Fibroblast of pulmonary artery (primary cell): ENCODE measurements at regions not wholly inside any gene's neighbourhood (a gene's known extent, or its start where the extent isn't known, plus 50 kb on each side); places are given as distances from the start of the nearest gene placed in this dataset.

Experiments
- DNase-seq: peaks from one replicate; pipeline ENCODE4 v3.0.0-alpha.2; 2010; ENCODE audit warnings: low read depth
- H3K4me3 ChIP-seq: replicated peaks from 2 replicates; pipeline ENCODE4 v1.5.1; 2011; ENCODE audit warnings: low read depth, mild to moderate bottlenecking, control low read depth, low read length, moderate library complexity
- CTCF ChIP-seq: IDR thresholded peaks from 2 replicates; pipeline ENCODE4 v1.5.1; 2011; ENCODE audit warnings: mild to moderate bottlenecking, control low read depth, low read length, inconsistent platforms; ENCODE audit errors: missing control alignments

- no peak for TF ChIP-seq CTCF
- no peak for DNase-seq
- H3K4me3 ChIP-seq: no peak overlapping the region
Measured at GRCh38 chr3:102802819-102803420, 368.1 kb downstream of the ZPLD1 start.

GRCh38 chr3:102810937-102811336 is 376.1 kb downstream of the ZPLD1 start:
- H3K4me3 ChIP-seq: no peak overlapping the region
- TF ChIP-seq CTCF: no peak
- no peak for DNase-seq

GRCh38 chr3:102826636-102827035 is 391.8 kb downstream of the ZPLD1 start:
- no peak overlapping the region for H3K4me3 ChIP-seq
- no peak for DNase-seq
- no peak for TF ChIP-seq CTCF

- DNase-seq: no peak
- H3K4me3 ChIP-seq: no peak overlapping the region
- TF ChIP-seq CTCF: no peak
Measured at GRCh38 chr3:102827386-102827785, 392.6 kb downstream of the ZPLD1 start.

- TF ChIP-seq CTCF: no peak
- no peak for DNase-seq
- no peak overlapping the region for H3K4me3 ChIP-seq
Measured at GRCh38 chr3:102830415-102830814, 395.6 kb downstream of the ZPLD1 start.

GRCh38 chr3:102841866-102842265 is 407.1 kb downstream of the ZPLD1 start:
- H3K4me3 ChIP-seq: no peak overlapping the region
- DNase-seq: no peak
- TF ChIP-seq CTCF: no peak

- TF ChIP-seq CTCF: no peak
- no peak for DNase-seq
- no peak overlapping the region for H3K4me3 ChIP-seq
Measured at GRCh38 chr3:102866845-102867244, 432.0 kb downstream of the ZPLD1 start.
